SW480 (cell line): ENCODE measurements at regions not wholly inside any gene's neighbourhood (a gene's known extent, or its start where the extent isn't known, plus 50 kb on each side); places are given as distances from the start of the nearest gene placed in this dataset.

Source experiments
- DNase-seq: peaks from one replicate; pipeline ENCODE4 v3.0.0-alpha.2; 2016; ENCODE audit warnings: low spot score

DNA sequence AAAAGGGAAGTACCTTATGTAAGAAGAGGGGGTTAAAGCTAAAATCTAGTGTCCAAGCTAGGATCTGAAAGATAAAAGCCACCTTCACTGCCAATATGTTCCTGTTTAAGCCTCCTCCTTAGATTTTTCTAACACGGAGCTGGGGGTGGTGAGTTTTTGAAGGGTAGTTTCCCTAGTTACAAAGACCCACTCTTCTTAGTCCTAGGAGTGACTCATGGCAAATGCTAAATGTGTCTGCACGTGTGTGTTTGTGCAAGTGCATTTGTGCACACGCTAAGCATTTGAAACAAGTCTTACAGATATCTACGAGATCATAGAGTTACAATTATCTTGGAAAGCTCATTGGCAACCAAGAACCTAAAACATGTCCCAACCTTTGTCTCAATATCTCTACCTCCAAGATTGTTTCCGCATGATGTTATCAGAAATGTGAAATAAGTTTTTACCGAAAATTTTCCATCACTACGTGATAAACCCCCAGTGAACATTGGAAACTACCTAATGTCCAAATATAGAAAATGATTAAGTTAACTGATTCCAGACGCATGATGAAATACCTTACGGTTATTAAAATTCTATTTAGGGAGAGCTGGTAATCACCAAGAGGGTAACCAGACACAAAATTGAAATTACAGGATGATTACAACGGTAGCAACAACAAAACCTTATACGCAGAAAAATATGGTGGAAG, 78.0 kb upstream of the HRH2 start:
- no peak for DNase-seq

- no peak for DNase-seq
Observed at GRCh38 chr5:175582697-175583096, 75.2 kb upstream of the HRH2 start.

- DNase-seq: no peak
Observed at GRCh38 chr5:175585567-175585966, 72.3 kb upstream of the HRH2 start.

DNA sequence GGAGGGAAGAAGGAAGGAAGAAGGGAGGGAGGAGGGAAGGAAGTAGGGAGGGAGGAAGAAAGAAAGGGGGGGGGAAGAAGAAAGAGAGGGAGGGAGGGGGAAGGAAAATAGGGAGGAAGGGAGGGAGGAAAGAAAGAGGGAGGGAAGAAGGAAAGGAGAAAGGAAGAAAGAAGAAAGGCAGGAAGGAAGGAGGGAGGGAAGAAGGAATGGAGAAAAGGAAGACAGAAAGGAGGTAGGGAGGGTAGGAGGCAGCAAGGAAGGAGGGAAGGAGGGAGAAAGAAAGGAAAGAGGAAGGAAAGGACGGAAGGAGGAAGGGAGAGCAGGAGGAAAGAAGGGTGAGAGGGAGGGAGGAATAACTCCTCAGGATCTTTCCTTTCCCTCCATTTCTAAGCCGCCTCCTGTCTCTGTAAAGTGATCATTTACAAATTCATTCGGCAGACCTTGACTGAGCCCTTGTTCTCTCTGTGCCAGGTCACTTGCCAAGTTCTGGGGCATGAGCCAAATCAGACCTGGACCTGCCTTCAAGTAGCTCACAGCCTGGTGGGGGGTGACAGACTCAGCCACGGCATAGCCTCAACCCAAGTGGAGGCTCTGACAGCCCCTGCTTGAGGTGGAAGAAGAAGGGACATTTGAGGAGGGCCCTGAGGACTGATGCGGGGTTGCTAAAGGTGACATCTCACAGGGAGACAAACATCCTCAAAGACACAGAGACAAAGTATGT, 69.0 kb upstream of the HRH2 start:
- no peak for DNase-seq

GRCh38 chr5:175589714-175590113, 68.2 kb upstream of the HRH2 start:
- no peak for DNase-seq

DNA sequence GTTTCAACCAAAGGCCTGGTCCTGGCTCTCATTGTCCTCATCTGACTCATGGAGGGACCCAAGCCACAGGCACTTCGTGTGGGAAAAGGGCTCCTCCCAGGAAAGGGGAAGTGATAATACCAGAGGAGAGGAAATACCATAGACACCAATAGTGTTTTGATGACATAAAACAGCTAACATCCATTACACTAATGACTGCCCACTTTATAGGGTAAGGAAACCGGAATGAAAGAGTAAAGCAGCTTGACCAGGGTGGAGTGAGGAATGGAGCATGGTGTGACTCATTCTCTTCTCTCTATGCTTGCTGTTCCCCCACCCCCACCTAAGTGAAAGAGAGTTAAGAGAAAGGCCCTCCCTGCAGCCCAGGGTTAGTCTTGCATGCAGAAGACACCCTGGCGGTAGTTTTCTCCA, 67.4 kb upstream of the HRH2 start:
- DNase-seq: peak; percentile 99

GRCh38 chr5:175591293-175591692, 66.6 kb upstream of the HRH2 start:
- no peak for DNase-seq

DNA sequence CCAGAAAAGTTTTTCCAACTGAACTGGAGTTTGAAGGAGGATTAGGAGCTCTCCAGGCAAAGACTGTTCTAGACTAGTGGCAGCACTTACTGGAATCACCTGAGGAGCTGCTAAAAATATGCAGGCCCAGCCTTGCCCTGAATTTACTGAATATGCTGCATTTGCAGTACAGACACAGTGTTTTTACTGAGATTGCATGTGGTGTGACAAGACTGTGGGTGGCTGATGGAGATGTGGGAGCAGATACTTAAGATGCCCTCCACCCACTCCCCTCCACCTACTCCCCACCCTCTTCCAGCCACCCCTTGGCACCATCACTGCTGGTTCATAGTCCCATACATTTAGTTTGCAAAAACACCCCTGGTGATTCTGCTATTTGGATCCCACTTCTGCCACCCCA, 64.1 kb upstream of the HRH2 start:
- DNase-seq: no peak

DNA sequence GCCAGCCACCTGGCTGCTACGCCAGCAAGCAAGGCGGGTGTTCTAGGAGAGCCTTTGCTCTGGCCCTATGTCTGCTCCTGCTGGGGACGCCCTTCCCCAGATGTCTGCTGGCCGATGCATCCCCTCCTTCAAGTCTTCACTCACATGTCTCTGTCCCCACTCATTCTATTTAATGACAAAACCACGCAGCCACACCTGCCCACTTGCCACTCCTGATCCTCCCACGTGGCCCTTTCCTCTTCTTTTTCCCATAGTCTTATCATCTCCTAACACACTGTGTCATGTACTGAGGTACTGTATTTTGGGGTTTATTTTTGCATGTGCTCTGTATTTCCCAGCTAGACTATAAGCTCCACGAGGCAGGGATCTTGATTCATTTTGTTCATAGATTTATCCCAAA, 62.0 kb upstream of the HRH2 start:
- DNase-seq: no peak

DNA sequence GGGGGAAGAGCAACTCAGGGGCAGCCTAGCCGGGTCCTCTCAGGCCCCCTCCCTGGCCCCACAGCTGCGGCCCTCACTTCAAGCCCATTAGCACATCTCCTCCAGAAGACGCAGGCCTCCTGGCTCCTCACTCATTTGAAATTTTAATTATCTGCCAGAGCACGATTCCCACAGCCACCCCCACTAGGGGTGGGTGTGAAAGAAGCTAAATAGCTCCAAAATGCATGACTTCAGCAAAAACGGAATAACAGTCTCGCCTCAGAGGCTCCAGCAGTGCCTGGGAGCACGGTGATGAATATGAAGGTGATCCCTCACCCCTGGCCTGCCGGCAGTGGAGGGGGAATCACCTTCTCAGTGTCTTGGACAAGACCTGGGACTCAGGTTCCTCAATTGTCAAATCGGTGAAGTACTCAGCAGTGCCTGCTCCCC, 61.1 kb upstream of the HRH2 start:
- DNase-seq: no peak

GRCh38 chr5:175597718-175598117, 60.2 kb upstream of the HRH2 start:
- no peak for DNase-seq

- DNase-seq: no peak
Observed at GRCh38 chr5:175598774-175599173, 59.1 kb upstream of the HRH2 start.

GRCh38 chr5:175599210-175599609, 58.7 kb upstream of the HRH2 start:
- DNase-seq: no peak

GRCh38 chr5:175603987-175604739, 53.7 kb upstream of the HRH2 start:
- DNase-seq: no peak

- DNase-seq: no peak
Observed at GRCh38 chr5:175606409-175606808, 51.5 kb upstream of the HRH2 start.
